ENCODE measurements at regions not wholly inside any gene's neighbourhood (a gene's known extent, or its start where the extent isn't known, plus 50 kb on each side); places are given as distances from the start of the nearest gene placed in this dataset.
"Not testable (repeated sequence)": the region's sequence is repeated elsewhere in the genome, so short reads cannot be mapped to it uniquely, and the experiment has no call there.

DNA sequence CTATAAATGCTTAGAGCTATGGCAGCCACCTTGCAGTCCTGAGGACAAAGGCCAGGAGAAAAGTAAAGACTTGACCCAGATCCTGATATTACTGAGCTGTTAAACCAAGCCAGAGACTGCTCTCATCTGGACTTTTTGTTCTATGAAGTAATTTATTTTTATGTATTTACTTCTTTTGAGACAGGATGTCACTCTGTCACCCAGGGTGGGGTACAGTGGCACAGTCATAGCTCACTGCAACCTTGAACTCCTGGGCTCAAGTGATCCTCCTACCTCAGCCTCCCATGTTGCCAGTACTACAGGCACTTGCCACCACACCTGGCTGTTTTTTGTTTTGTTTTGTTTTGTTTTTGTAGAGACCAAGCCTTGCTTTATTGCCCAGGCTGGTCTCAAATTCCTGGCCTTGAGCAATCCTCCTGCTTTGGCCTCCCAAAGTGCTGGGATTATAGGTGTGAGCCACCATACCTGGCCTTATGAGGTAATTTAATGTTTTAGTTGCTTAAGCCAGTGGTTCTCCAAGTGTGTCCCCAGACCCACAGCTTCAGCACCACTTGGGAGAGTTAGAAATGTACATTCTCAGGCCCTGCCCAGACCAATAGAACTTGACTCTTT is 112.1 kb downstream of the COPRS start:
- DNase-seq, result no peak

DNA sequence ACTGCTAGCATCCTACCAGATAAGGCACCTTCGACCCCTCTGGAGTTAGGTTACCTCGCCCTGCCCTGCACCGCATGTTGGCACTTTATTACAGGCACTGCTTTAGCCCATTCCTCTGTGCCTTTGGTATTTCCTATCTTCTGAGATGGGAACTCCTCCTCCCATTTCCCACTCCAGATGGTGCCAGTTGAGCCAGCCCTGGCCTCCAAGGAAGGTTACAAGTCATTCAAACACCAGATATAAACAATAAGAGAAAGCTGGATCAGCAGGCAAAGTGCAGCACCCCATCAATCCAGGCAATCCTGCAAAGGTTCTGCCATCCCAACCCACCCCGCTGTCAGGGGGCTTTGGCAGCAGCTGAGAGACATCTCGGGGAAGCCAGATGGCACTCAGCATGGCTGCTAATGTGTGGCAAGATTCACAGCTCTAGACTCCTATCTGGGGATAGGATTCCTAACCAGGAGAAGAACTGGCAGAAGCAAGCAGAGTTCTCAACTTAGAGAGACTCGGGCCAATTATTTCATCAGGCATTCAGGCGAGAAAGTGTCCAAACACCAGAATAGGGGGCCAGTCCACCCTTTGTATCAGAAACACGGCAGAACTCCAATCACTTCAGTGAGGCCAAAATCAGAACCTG is 113.0 kb downstream of the COPRS start:
- DNase-seq, result peak; percentile 78

DNA sequence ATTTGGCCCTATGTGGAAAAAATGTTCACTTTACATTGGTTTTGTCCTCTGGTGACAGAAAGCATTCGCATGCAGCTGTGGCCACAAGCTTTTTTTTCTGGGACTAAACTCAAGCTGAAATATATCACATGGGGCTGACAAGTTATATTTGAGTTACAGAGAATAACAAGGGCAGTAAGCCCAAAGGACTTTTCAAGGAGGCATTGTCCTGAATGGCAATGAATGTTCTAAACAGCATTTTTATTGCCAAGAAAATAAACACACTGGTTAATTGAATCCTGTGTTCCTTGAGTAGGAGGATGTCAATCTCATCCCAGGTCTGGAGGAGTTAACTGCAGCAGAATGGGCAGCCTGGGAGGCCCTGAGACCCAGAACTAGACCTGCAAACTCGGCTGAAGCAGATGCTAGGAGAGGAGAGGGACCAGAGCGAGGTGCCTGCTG is 114.5 kb downstream of the COPRS start:
- no peak for DNase-seq

DNA sequence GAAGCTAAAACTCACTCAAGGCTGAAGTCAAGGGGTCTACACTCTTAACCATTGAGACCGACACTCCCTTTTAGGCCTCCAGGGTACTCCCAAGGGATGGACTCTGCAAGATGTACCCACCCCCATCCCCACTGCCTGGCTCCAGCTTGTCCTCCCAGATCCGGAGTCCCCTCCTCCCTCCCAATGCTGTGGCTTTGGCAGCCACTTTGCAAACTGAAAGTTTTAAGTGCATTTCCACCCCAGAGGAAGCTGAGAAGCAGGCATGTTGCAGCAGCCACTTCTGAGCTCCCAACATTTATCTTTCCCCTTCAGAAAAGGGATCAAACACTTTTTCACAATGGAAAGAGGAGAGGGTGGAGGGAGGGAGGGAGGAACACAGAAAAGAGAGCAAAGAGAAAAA is 115.2 kb downstream of the COPRS start:
- no peak for DNase-seq

DNA sequence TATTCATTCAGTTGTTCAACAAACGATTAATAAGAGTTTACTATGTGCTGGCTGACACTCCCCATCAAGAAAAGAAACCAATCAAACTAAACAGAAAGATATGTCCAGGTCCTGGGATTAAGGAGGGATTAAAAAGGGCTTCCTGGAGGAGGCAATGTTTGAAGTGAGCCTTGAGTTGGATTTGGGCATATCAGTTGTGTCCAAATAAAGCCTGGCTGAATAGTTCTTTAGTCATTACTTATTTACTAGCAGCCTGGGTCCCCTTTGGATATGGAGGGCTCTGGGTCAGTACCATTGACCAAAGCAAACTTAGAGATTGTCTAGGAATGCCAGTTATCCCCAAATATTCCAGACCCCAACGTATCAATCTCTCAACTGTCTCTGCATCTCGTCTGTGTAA is 117.7 kb downstream of the COPRS start:
- DNase-seq, result no peak

DNA sequence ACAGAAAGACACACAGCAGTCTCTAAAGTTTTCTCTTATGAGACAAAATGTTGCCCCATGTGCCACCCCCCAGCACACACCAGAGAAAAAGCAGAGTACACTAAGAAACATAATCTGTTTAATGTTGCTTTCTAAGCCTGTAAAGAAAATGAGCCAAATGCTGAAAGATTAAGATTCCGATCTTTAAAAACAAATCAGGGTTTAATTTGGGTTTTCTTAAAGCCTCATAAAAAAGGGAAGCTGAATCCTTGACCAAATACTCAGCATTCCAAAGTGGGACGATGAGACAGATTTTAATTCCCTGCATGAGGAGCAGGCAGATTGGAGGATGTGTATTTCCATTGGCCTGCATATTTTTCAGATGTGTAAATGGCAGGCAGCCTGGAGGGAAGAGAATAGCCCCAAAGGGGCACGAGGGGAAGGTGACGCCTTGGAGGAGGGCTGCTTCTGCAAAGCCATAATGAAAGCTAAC is 118.4 kb downstream of the COPRS start:
- no peak for DNase-seq

DNA sequence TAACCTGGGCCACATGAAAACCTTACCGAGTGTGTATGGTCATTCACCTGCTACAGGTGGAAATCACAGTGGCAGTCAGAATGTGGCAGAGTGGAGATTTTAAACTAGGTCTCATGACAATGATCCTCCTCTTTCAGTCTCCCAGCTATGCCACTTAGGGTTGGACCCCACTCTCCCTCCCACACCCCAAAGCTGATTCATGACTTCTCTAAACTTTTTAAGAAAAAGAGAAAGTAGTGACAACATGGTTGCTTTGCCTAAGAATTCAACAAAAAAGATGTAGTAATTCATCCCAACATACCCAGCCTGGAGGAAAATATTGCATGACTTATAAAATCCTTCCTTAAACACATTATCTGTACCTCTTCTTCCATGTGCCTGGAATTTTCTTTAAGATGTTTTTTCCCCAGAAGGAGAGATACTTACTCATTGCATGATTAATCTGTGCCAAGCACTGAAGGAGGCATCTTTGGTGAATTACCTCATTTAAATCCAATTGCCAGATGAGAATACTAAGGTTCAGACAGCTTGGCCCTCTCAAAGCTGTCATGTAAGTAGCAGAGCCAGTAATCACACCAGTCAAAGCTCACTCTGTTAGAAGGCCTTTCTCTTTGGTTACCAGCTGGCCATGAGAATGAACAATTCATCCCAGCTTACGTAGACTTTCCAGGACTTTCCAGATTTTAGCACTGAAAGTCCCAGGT is 119.9 kb downstream of the COPRS start:
- no peak for DNase-seq

DNA sequence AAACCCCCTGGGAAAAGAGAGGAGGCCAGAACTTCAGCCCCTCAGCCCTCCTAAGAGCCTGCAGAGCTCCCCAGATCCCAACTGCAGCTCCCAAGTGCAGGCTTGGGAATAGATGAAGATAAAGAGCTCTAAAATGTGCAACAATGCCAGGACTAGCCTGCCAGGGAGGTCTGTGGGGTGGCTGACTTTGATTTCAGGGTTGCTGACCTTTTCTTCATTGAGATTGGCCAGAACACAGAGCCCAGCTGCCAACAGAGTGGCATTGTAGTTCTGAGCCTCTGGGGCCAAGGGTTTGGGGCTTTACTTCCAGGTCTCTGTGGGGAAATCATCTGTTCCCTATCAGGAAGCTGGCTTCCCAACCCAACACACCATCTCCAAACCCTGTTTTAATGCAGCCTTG is 120.6 kb downstream of the COPRS start:
- DNase-seq, result no peak

DNA sequence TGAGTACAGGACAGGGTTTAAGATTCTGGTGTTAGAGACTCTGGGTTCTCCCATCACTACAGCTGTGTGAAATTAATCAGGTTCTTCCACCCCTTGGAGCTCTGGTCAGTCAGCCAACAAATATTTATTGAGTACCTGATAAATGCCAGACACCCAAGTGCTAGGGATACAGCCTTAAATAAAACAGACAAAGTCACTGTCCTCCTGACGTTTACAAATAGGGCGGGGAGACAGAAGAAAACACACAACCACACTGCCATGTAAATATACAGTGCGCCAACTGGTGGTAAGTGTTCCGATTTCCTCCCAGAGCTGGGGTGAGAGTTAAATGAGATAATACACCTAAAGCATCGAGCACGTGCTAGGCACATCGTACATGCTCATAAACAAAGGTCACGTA is 121.0 kb downstream of the COPRS start:
- no peak for DNase-seq

DNA sequence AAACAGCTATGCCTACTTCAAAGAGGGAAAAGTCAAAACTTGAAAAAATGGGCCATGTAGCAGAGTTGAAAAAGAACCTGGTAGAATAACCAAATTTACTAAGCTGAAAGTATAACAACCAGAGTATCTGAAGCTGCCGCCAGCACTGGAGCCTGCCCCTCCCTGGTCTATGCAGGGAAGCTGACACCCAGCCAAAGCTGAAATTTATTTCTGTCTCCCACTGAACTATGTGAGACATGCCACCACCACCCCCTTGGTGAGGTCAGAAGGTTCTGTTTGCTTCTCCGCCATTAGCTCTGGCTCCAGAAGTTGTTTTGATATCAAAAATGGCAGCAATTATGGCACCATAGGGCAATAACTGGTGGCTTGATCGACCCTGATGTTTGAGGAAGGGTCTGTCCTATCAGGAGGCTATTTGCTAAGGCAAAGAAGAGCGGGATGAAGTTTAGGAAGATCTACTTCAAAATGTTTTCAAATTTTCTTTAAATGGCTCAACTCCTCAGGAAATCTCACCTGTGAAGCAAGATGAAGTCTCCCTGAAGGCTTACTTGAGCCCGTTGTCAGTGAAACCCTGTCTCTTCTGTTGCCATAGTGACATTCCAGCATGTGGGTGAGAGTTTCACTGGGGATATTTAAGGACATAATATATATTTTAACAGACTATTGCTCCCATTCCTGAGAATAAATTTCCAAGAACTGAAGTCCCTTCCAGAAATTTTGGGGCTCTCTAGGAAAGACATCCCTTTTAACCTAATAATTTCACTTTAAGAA is 122.0 kb downstream of the COPRS start:
- no peak for DNase-seq

DNA sequence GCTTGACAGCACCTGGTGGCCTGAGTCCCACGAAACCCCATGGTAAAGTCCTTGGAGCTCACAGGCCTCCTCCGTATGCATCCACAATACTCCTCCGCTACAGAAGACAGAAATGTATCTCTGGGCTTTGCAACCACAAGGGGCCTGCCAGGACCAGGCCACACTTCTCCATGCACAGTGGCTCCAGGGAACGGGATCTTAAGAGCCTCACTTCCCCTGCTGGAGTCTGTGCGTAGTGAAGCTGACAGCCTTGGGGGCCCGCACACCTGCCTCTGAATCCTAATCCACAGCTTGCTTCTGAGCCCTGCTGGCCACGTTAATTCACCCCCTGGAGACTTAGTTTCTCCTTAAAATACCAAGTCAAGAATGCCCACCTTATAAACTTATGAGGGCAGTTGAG is 125.7 kb downstream of the COPRS start:
- no peak for DNase-seq

DNA sequence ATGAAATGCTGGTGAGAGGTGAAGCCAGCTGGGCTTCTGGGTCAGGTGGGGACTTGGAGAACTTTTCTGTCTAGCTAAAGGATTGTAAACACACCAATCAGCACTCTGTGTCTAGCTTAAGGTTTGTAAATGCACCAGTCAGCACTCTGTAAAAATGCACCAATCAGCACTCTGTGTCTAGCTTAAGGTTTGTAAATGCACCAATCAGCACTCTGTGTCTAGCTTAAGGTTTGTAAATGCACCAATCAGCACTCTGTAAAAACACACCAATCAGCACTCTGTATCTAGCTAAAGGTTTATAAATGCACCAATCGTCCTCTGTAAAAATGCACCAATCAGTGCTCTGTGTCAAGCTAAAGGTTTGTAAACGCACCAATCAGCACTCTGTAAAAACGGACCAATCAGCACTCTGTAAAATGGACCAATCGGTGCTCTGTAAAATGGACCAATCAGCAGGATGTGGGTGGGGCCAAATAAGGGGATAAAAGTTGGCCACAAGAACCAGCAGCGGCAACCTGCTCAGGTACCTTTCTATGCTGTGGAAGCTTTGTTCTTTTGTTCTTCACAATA is 127.4 kb downstream of the COPRS start:
- not testable (repeated sequence) for DNase-seq

DNA sequence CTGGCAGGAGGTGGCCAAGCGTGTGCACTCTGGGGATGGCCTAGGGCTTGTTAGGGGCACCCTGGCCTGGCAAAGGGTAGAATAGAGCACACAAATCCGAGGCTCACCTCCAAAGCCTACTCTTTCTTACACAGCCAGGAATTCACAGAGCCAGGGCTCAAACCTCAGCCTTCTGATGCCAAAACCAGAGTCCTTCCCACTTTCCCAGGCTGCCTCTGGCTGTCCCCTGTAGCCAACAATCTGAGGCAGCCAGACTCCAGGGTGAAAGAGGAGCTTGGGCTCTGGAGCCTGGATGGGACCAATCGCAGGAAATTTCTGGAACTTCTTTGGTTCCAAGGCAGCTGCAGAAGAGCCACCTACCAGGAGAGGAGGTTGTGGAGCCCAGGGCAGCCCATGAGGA is 127.9 kb downstream of the COPRS start:
- DNase-seq, result no peak

DNA sequence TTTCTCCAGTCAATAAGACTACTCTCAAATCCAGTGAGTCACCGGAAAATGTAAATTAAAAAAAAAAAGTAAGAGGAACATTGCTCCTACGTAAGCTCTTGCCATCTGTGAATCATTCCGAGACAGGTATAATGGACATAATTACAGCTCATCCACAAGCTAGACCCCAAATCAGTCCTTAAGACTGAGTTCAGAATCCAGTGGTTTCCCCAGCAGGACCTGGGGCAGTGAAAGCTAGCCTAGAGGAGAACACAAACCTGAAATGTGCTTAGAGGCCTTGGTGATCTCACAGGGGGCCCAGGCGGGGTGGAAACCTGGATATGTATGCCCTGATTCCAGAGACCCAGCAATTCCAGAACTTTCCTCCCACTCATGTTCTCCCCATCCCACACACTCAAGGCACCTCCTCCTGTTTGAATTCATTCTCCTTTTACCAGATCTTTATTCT is 132.0 kb downstream of the COPRS start:
- DNase-seq, result no peak

DNA sequence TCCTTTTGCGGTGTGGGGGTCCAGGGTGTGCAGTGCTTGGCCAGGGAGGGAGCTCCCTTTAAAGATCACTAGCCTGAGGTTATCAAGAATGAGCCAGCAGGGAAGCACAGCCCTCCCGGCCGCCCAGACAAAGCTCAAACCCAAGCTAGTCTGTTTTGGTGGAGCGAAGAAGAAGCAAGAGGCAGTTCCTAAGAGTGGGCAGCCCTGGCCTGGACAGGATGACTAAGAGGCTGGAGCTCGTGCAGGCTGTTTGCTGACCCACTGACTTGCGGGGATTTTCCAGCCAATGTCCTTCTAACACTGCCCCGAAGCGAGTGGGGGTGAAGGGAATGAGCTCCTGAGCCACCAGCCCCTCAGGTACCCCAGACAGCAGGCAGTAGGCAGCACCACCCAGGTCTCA is 134.4 kb downstream of the COPRS start:
- no peak for DNase-seq

DNA sequence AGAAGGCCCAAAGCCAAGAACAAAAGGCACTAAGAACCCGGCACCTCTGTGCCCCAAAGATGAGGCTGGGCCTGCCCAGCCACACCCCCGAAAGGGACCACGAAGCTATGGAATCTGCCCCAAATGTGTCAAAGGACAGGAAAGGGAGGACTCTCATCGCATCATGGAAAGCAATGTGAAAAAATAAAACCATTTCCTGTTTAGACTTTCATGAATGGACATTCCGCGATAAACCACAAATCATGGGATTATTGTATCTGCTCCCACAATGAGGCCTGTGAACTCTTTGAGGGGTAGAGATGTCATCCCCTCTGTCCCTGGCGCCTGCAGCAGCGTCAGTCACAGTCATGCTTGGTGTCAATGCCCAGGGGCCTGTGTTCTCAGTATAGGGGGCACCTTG is 135.0 kb downstream of the COPRS start:
- DNase-seq, result no peak

DNA sequence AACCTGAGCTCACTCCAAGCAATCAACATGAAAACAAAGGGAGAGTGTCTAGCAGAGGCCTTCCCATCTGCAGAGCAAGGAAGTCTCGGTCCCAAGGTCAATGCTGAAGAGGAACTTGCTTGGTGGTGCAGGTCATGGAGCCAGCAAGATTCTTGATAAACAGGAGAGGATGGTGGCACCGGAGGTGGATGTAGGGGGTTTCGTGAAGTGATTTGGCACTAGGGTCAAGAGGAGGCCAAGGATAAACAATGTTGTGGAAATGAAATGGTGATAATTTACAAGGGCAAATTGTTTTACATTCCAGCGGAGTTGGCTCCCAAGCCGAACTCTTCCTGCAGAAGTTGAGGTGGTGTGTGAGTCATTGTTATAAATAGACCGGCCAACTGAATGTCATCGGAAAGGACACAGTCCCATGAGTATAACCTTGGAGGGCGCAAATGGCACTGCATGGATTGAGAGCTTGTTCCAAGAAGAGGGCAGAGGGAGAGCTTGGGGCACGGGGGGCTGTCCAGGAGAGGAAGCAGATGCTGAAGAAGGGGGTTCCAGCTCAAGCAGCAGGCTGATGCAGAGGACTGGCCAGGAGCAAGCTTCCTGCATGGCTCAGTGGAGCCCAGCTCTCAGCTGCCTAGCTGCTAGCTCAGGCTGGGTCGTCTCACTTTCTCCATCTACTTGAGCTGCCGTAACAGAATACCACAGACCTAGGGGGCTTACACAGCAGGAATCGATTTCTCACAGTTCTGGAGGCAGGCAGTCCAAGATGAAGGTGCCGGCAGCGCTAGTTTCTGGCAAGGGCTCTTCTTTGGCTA is 136.6 kb downstream of the COPRS start:
- DNase-seq, result no peak

DNA sequence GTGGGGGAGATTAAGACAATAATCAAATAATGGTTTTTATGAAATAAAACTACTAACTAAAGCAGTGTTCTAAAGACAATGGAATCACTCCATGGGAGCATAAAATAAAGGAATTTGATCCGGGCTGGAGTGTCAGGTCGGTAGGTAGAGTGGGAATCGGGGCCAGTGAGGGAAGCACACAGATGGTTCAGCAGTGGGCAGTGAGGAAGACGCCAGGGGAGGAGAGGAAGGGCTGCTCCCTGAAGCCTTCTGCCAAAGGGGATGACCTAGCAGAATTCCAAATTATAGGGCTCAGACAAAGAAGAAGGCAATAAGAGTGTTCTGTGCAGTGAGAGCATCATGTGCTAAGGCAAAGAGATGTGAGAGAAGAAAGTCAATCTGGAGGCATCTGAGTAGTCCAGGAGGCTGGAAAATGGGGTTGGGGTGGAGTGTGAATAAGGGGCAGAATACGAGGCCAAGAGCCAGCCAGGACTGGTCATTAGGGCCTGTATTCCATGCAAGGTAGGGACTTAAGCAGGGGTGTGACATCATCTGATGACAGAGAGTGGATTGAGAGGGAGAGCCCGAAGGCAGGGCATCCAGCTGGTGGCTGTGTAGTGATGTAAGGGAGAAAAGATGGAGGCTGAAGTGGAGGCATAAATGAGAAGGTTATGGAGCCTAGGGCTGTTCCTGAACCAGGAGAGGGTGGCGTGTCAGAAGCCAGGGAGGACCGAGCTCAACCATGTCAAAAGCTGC is 137.6 kb downstream of the COPRS start:
- no peak for DNase-seq

DNA sequence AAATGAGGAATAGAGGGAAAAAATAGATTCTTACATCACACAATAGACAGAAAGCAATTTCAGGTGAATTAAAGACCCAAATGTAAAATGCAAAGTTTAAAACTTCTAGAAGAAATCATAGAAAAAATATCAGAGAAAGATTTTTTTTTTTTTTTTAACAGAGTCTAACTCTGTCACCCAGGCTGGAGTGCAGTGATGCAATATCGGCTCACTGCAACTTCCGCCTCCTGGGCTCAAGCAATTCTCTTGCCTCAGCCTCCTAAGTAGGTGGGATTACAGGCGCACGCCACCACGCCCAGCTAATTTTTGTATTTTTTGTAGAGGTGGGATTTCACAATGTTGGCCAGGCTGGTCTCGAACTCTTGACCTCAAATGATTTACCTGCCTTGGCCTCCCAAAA is 141.8 kb downstream of the COPRS start:
- not testable (repeated sequence) for DNase-seq

DNA sequence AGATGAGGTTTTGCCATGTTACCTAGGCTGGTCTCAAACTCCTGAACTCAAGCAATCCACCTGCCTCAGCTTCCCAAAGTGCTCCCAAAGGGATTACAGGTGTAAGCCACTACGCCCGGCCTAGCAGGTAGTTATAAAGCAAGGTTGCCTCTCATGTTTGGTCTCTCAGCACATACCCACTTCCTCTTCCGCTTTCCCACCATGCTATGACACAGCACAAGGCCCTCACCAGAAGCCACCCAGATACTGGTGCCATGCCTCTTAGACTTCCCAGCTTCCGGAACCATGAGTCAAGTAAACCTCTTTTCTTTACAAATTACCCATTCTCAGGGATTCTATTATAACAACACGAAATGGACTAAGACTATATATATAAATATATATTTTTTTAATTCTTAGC is 143.6 kb downstream of the COPRS start:
- no peak for DNase-seq

DNA sequence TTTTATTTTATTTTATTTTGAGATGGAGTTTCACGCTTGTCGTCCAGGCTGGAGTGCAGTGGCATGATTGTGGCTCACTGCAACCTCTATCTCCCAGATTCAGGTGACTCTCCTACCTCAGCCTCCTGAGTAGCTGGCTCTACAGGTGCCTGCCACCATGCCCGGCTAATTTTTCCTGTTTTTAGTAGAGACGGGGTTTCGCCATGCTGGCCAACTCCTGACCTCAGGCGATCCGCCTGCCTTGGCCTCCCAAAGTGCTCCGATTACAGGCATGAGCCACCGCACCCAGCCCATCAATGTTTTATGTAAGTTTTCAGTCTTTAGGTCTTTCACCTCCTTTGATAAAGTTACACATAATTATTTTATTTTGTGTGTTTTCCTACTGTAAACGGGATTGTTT is 154.6 kb downstream of the COPRS start:
- DNase-seq, result no peak

DNA sequence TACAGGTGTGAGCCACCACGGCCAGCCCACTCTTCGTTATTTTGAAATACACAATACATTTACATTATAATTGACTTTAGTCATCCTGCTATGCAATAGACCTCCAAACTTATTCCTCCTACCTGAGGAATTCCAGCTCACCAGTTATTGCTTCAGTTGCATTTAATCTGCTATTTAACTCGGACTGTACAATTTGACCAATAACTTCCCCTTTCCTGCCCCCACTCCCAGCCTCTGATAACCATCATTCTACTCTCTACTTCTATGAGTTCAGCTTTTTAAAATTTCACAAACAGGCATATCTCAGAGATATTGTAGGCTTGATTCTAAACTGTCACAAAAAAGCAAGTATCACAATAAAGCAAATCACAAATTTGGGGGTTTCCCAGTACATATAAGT is 157.0 kb downstream of the COPRS start:
- no peak for DNase-seq
